Psoas muscle (tissue), 7 donors: ENCODE measurements at regions not wholly inside any gene's neighbourhood (a gene's known extent, or its start where the extent isn't known, plus 50 kb on each side); places are given as distances from the start of the nearest gene placed in this dataset.

Experiments used
- ATAC-seq, 4 donors: fragments of 200-7000 bp; cut with Tn5 transposase; one replicate each; pipeline ENCODE4 v1.9.1; 2020; ENCODE audit warnings: moderate library complexity in 3 of 4, mild to moderate bottlenecking in 2 of 4
- DNase-seq, 2 donors: peaks; one replicate each; pipeline ENCODE4 v3.0.0-alpha.2; 2020
- H3K27ac ChIP-seq: fragments of 200-600 bp; one replicate; pipeline ENCODE4 v1.8.0; 2022
- H3K27me3 ChIP-seq, 3 donors: fragments of 200-600 bp in 1 of 3; one replicate each; pipeline versions ENCODE4 v1.6.1 to v1.8.0; 2013 to 2022; ENCODE audit warnings: low read length in 2 of 3, mild to moderate bottlenecking in 2 of 3, moderate library complexity in 1 of 3; ENCODE audit not compliant: insufficient read depth in 3 of 3
- H3K36me3 ChIP-seq, 2 donors: fragments of 200-600 bp in 1 of 2; one replicate each; pipeline versions ENCODE4 v1.6.1 to v1.8.0; 2013 to 2022; ENCODE audit warnings: low read depth in 1 of 2, mild to moderate bottlenecking in 1 of 2, moderate library complexity in 1 of 2; ENCODE audit not compliant: insufficient read depth in 1 of 2
- H3K4me1 ChIP-seq: fragments of 200-600 bp; one replicate; pipeline ENCODE4 v1.8.0; 2022
- H3K4me3 ChIP-seq: fragments of 200-600 bp; one replicate; pipeline ENCODE4 v1.8.0; 2022; ENCODE audit warnings: mild to moderate bottlenecking
- H3K9me3 ChIP-seq: fragments of 200-600 bp; one replicate; pipeline ENCODE4 v1.8.0; 2022
- CTCF ChIP-seq: fragments of 200-600 bp; IDR thresholded peaks from one replicate; pipeline ENCODE4 v1.8.0; 2022; ENCODE audit warnings: antibody characterized with exemption
- WGBS, 3 donors: extraction: QIAGEN DNeasy Blood & Tissue Kit; methylation state at CpG; one replicate each; pipeline versions ENCODE4 v1.1.6 to v1.1.7; 2013; 5-methylcytosine and 5-hydroxymethylcytosine counted together
- intact Hi-C, 2 donors: fragments of 100-400 bp; cut with DNase I; formaldehyde crosslinking; loops; one replicate each; pipeline versions ENCODE4 v1.11.0 to v1.14.2; 2022
- donor health status: healthy with polysubstance abuse.
- donor health status: DM: no; HTN: no; CAD: no; lungs with moderate emphysema.
- donor health status: Bipolar disorder and iron deficiency.
- donor health status: healthy.
- donor health status: DM: yes; HTN: yes; CAD: no.
- donor health status: DM: no; HTN: no; CAD: no.
- donor health status: DM: yes; HTN: yes; CAD: no.

GRCh38 chr3:167078070-167078622 lies 302.0 kb downstream of the ZBBX start:
- Histone ChIP-seq H3K4me3 (no peak overlapping the region), H3K4me1 (no peaks in the 10 kb centered on the region), H3K27ac (no peak overlapping the region), H3K27me3 (no peaks in the 10 kb centered on the region), H3K36me3 (no peaks in the 10 kb centered on the region), H3K9me3 (no peaks in the 10 kb centered on the region)
- 49 to 58% (median 55%) methylated on average over 7 of the region's 7 CpGs for WGBS, 3 donors
- ATAC-seq (no peak), DNase-seq (no peak)
- intact Hi-C loops = no loop called here
- no peak for TF ChIP-seq CTCF

GRCh38 chr3:167067787-167068161 lies 312.3 kb downstream of the ZBBX start:
- Histone ChIP-seq H3K36me3 (no peaks in the 10 kb centered on the region), H3K4me3 (no peak overlapping the region), H3K9me3 (no peaks in the 10 kb centered on the region), H3K4me1 (no peaks in the 10 kb centered on the region), H3K27ac (no peak overlapping the region), H3K27me3 (no peaks in the 10 kb centered on the region)
- TF ChIP-seq CTCF = no peak
- 59 to 65% (median 62%) methylated on average over 3 of the region's 3 CpGs for WGBS, 3 donors
- intact Hi-C loops = no loop called here
- DNase-seq (no peak), ATAC-seq (no peak)

- no peak for DNase-seq
- no peaks in the 10 kb centered on the region for H3K4me1 ChIP-seq
- no peaks in the 10 kb centered on the region for H3K27me3 ChIP-seq
- intact Hi-C loops = no loop called here
- 37 to 43% (median 38%) methylated on average over 5 of the region's 5 CpGs for WGBS, 3 donors
- H3K27ac ChIP-seq = no peak overlapping the region
- no peak for TF ChIP-seq CTCF
- no peak for ATAC-seq
- no peaks in the 10 kb centered on the region for H3K9me3 ChIP-seq
- no peak overlapping the region for H3K4me3 ChIP-seq
- H3K36me3 ChIP-seq = no peaks in the 10 kb centered on the region
Measured at GRCh38 chr3:167066977-167067786, 312.9 kb downstream of the ZBBX start.

GRCh38 chr3:167057581-167057980 lies 322.5 kb downstream of the ZBBX start:
- no peak for TF ChIP-seq CTCF
- no peaks in the 10 kb centered on the region for H3K27me3 ChIP-seq
- 19 to 35% (median 27%) methylated on average over 1 of the region's 1 CpG for whole genome bisulfite sequencing, 3 donors
- H3K36me3 ChIP-seq = no peaks in the 10 kb centered on the region
- H3K9me3 ChIP-seq = no peaks in the 10 kb centered on the region
- H3K27ac ChIP-seq = no peak overlapping the region
- no peaks in the 10 kb centered on the region for H3K4me1 ChIP-seq
- intact Hi-C loops = no loop called here
- H3K4me3 ChIP-seq = no peak overlapping the region
- ATAC-seq (no peak), DNase-seq (no peak)
